HL-60 (cell line): ENCODE measurements at regions not wholly inside any gene's neighbourhood (a gene's known extent, or its start where the extent isn't known, plus 50 kb on each side); places are given as distances from the start of the nearest gene placed in this dataset.

Experiments used
- DNase-seq, 2 experiments: peaks; one replicate each; pipeline ENCODE4 v3.0.0-alpha.2; 2010 to 2020; ENCODE audit warnings: low read depth in 1 of 2, low spot score in 1 of 2
- H3K27ac ChIP-seq: fragments of 250-450 bp; sonication (Bioruptor Pico); replicated peaks from 2 replicates; pipeline ENCODE4 v1.5.1; 2020; ENCODE audit warnings: mild to moderate bottlenecking, moderate library complexity
- H3K27me3 ChIP-seq: fragments of 250-450 bp; sonication (Bioruptor Pico); 2 replicates; pipeline ENCODE4 v1.5.1; 2021; ENCODE audit warnings: mild to moderate bottlenecking, moderate library complexity; ENCODE audit not compliant: insufficient read depth, poor library complexity, severe bottlenecking
- H3K4me3 ChIP-seq: replicated peaks from 2 replicates; pipeline ENCODE4 v1.5.1; 2011; ENCODE audit warnings: mild to moderate bottlenecking, control low read depth, low read length; ENCODE audit not compliant: insufficient read depth
- GABPA ChIP-seq: IDR thresholded peaks from 2 replicates; pipeline ENCODE4 v1.6.1; 2012; ENCODE audit warnings: low read depth
- POLR2AphosphoS5 ChIP-seq: IDR thresholded peaks from 2 replicates; pipeline ENCODE4 v1.6.1; 2012; ENCODE audit warnings: low read depth
- SPI1 ChIP-seq: IDR thresholded peaks from 2 replicates; pipeline ENCODE4 v1.6.1; 2012; ENCODE audit warnings: low read depth, mild to moderate bottlenecking, borderline replicate concordance
- TF ChIP-seq, protein P1 (sequence below): IDR thresholded peaks from one replicate; pipeline ENCODE4 v1.5.1; 2011; ENCODE audit warnings: low read length, control low read depth, inconsistent platforms; ENCODE audit not compliant: insufficient read depth
- TF ChIP-seq, protein P2 (sequence below): IDR thresholded peaks from 2 replicates; pipeline ENCODE4 v1.6.1; 2012; ENCODE audit warnings: low read depth; ENCODE audit not compliant: insufficient replicate concordance

DNA sequence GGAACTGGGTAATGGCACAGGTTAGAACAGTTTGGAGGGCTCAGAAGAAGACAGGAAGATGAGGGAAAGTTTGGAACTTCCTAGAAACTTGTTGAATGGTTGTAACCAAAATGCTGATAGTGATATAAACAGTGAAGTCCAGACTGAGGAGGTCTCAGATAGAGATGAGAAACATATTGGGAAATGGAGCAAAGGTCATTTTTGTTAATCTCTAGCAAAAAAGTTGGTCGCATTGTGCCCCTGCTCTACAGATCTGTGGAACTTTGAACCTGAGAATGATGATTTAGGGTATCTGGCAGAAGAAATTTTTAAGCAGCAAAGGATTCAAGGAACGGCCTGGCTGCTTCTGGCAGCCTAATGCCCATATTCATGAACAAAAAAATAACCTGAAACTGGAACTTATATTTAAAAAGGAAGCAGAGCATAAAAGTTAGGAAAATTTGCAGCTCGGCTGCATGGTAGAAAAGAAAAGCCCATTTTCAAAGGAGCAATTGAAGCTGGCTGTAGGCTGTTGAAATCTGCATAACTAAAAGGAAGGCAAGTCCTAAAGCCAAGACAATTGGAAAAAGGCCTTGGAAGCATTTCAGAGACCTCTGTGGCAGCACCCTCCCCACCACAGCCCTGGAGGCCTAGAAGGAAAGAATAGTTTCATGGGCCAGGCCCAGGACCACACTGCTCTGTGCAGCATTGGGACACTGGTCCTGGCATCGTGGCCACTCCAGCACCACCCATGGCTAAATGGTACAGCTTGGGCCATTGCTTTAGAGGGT is 182.6 kb upstream of the CD96 start:
- no peaks in the 10 kb centered on the region for H3K27me3 ChIP-seq
- H3K4me3 ChIP-seq: no peak overlapping the region
- no peak for TF ChIP-seq POLR2AphosphoS5
- H3K27ac ChIP-seq: no peak overlapping the region
- DNase-seq: no peak

DNA sequence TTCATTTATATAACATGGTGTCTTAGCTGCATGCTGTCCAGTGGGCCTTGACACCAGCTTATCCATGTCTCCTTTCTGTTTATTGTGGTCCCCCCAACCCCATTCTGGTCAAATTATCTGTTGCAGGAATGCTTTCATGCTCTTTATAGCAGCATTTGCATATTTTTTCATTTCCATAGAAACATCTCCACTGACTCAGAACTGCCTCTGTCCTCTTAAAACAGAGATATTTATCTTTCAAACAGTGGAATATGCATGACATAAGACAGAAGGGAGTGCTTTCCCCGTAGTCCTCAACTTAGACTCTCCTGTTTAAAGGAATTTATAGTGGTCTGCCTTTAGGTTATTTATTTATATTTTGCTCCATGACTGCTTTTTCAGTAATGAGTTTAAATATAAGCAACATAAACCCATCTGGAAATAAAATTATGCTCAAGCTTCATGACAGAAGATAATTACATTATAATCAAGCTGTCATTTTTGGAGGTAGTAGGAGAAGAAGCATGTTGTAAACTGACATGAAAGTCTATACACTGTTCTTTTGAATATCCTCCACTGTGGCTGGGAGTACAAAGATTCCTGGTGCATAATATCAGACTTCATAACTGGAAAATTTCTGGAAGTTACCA is 179.5 kb upstream of the CD96 start:
- Histone ChIP-seq H3K27me3 (no peaks in the 10 kb centered on the region), H3K4me3 (no peak overlapping the region), H3K27ac (no peak overlapping the region)
- no peak for DNase-seq
- TF ChIP-seq GABPA (no peak), SPI1 (no peak), POLR2AphosphoS5 (no peak)
- TF ChIP-seq, protein P1, sequence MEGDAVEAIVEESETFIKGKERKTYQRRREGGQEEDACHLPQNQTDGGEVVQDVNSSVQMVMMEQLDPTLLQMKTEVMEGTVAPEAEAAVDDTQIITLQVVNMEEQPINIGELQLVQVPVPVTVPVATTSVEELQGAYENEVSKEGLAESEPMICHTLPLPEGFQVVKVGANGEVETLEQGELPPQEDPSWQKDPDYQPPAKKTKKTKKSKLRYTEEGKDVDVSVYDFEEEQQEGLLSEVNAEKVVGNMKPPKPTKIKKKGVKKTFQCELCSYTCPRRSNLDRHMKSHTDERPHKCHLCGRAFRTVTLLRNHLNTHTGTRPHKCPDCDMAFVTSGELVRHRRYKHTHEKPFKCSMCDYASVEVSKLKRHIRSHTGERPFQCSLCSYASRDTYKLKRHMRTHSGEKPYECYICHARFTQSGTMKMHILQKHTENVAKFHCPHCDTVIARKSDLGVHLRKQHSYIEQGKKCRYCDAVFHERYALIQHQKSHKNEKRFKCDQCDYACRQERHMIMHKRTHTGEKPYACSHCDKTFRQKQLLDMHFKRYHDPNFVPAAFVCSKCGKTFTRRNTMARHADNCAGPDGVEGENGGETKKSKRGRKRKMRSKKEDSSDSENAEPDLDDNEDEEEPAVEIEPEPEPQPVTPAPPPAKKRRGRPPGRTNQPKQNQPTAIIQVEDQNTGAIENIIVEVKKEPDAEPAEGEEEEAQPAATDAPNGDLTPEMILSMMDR: no peak
- TF ChIP-seq, protein P2, sequence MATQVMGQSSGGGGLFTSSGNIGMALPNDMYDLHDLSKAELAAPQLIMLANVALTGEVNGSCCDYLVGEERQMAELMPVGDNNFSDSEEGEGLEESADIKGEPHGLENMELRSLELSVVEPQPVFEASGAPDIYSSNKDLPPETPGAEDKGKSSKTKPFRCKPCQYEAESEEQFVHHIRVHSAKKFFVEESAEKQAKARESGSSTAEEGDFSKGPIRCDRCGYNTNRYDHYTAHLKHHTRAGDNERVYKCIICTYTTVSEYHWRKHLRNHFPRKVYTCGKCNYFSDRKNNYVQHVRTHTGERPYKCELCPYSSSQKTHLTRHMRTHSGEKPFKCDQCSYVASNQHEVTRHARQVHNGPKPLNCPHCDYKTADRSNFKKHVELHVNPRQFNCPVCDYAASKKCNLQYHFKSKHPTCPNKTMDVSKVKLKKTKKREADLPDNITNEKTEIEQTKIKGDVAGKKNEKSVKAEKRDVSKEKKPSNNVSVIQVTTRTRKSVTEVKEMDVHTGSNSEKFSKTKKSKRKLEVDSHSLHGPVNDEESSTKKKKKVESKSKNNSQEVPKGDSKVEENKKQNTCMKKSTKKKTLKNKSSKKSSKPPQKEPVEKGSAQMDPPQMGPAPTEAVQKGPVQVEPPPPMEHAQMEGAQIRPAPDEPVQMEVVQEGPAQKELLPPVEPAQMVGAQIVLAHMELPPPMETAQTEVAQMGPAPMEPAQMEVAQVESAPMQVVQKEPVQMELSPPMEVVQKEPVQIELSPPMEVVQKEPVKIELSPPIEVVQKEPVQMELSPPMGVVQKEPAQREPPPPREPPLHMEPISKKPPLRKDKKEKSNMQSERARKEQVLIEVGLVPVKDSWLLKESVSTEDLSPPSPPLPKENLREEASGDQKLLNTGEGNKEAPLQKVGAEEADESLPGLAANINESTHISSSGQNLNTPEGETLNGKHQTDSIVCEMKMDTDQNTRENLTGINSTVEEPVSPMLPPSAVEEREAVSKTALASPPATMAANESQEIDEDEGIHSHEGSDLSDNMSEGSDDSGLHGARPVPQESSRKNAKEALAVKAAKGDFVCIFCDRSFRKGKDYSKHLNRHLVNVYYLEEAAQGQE: no peak

DNA sequence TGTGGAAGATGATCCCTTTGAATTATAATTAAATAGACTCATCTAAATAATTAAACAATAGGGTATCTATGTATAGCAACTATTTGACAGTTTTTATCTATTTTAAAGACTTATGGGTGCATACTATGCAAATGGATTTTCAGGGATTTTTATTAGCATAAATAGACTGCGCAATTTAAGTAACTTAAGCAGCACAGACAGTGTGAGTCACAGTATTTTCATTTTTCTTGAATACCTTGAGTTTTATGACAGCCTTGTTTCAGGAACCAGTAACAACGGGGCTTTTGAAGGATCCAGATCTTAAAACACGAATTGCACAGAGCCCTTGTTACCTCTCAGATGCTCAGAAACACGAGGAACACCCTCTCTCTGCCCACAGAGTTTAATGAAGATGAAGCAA is 175.5 kb upstream of the CD96 start:
- DNase-seq: no peak
- H3K27ac ChIP-seq: no peak overlapping the region
- H3K27me3 ChIP-seq: no peaks in the 10 kb centered on the region

DNA sequence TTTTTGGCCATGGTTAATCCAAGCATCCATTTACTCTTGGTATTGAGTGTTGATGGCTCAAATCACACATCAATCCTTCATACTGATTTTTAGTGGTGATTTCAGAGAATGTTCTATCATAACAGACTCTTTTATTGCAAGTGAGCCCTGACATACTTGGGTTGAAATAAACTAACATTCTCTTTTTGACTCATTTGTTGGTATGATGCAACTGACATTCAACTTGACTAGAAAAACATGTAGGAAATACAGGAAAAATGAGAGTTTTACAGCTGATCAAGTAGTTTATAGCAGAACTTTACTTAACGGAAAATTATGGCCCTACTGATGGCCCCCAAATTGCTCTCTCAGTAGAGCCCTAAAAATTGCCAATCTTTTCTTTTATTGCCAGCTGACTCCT is 173.9 kb upstream of the CD96 start:
- Histone ChIP-seq H3K27me3 (no peaks in the 10 kb centered on the region), H3K4me3 (no peak overlapping the region), H3K27ac (no peak overlapping the region)
- TF ChIP-seq SPI1: no peak
- no peak for TF ChIP-seq GABPA
- TF ChIP-seq POLR2AphosphoS5: no peak
- DNase-seq: no peak

More for the DNA sequence above, 175.5 kb upstream of the CD96 start:
- H3K4me3 ChIP-seq: no peak overlapping the region
- TF ChIP-seq, protein P1: no peak

DNA sequence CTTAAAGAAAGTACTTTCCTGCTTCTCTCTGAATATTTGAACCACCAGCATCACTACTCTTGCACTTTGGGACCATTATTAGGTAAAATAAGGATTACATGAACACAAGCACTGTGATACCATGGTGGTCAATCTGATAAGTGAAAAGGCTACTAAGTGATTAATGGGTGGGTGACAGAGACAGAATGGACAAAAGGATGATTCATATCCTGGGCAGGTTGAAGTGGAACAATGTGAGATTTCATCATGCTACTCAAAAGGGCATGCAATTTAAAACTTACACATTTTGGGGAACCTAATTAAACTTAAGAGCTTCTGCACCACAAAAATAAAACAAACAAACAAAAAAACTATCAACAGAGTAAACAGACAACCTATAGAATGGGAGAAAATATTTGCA is 172.0 kb upstream of the CD96 start:
- DNase-seq: no peak
- no peak overlapping the region for H3K4me3 ChIP-seq
- no peaks in the 10 kb centered on the region for H3K27me3 ChIP-seq
- H3K27ac ChIP-seq: no peak overlapping the region
- TF ChIP-seq SPI1 (no peak), GABPA (no peak), POLR2AphosphoS5 (no peak)
- TF ChIP-seq, protein P1: no peak
- TF ChIP-seq, protein P2: no peak
